Vagina (tissue), 2 donors: ENCODE measurements at regions not wholly inside any gene's neighbourhood (a gene's known extent, or its start where the extent isn't known, plus 50 kb on each side); places are given as distances from the start of the nearest gene placed in this dataset.

Experiments
- DNase-seq, 2 donors: peaks; one replicate each; pipeline ENCODE4 v3.0.0-alpha.2; 2017; ENCODE audit errors: extremely low spot score in 2 of 2
- H3K27ac ChIP-seq: fragments of 200-600 bp; sonication (generic); one replicate; pipeline ENCODE4 v1.5.1; 2019
- H3K27me3 ChIP-seq: fragments of 200-600 bp; sonication (generic); one replicate; pipeline ENCODE4 v1.5.1; 2019
- H3K36me3 ChIP-seq, 2 donors: fragments of 200-600 bp; sonication (generic); one replicate each; pipeline ENCODE4 v1.5.1; 2017 to 2019
- H3K4me1 ChIP-seq: fragments of 200-600 bp; sonication (generic); one replicate; pipeline ENCODE4 v1.5.1; 2019
- H3K4me3 ChIP-seq, 2 donors: fragments of 200-600 bp; sonication (generic); 1 replicate in 1 of 2; 2 replicates in 1 of 2; pipeline ENCODE4 v1.5.1; 2016 to 2019
- H3K9me3 ChIP-seq: fragments of 200-600 bp; sonication (generic); one replicate; pipeline ENCODE4 v1.5.1; 2019
- CTCF ChIP-seq, 3 experiments: fragments of 450-650 bp in 2 of 3; fragments of 200-600 bp in 1 of 3; sonication (generic) in 1 of 3; IDR thresholded peaks; one replicate each; pipeline ENCODE4 v1.5.1; 2017 to 2019; ENCODE audit warnings: antibody characterized with exemption in 3 of 3, mild to moderate bottlenecking in 2 of 3, moderate library complexity in 2 of 3
- POLR2A ChIP-seq, 2 donors: fragments of 450-650 bp; IDR thresholded peaks; one replicate each; pipeline ENCODE4 v1.6.1; 2017; ENCODE audit warnings: antibody characterized with exemption in 2 of 2, mild to moderate bottlenecking in 2 of 2, moderate library complexity in 2 of 2
- POLR2AphosphoS5 ChIP-seq, 2 donors: sonication (generic); formaldehyde crosslinking; IDR thresholded peaks; one replicate each; pipeline ENCODE4 v1.9.0; 2017; ENCODE audit warnings: antibody characterized with exemption in 2 of 2, mild to moderate bottlenecking in 2 of 2, low read depth in 1 of 2; ENCODE audit not compliant: insufficient read depth in 1 of 2
- intact Hi-C: fragments of 100-400 bp; cut with DNase I; formaldehyde crosslinking; loops from one replicate; pipeline ENCODE4 v1.15.1; 2023

GRCh38 chr2:188664951-188665595 is 309.1 kb upstream of the COL3A1 start:
- no peak for DNase-seq
- no peaks in the 10 kb centered on the region for H3K36me3 ChIP-seq
- intact Hi-C loops = no loop called here
- no peaks in the 10 kb centered on the region for H3K4me1 ChIP-seq
- no peak overlapping the region for H3K27ac ChIP-seq
- no peak overlapping the region for H3K4me3 ChIP-seq
- TF ChIP-seq POLR2A (IDR thresholded peaks at IDR 0.05) = no peak
- no peak for TF ChIP-seq POLR2AphosphoS5 (IDR thresholded peaks at IDR 0.05; ENCODE audit: insufficient read depth in 1 of 2, low read depth in 1 of 2)
- no peak for TF ChIP-seq CTCF (IDR thresholded peaks at IDR 0.05)
- H3K9me3 ChIP-seq = no peaks in the 10 kb centered on the region
- no peaks in the 10 kb centered on the region for H3K27me3 ChIP-seq

- no peaks in the 10 kb centered on the region for H3K36me3 ChIP-seq
- no peak for DNase-seq
- TF ChIP-seq POLR2A (IDR thresholded peaks at IDR 0.05) (no peak), CTCF (IDR thresholded peaks at IDR 0.05) (no peak), POLR2AphosphoS5 (IDR thresholded peaks at IDR 0.05; ENCODE audit: insufficient read depth in 1 of 2, low read depth in 1 of 2) (no peak)
- intact Hi-C loops = no loop called here
- H3K4me3 ChIP-seq = no peak overlapping the region
- no peak overlapping the region for H3K27ac ChIP-seq
- H3K27me3 ChIP-seq = no peaks in the 10 kb centered on the region
- H3K4me1 ChIP-seq = no peaks in the 10 kb centered on the region
- H3K9me3 ChIP-seq = no peaks in the 10 kb centered on the region
These were observed 308.4 kb upstream of the COL3A1 start for GRCh38 chr2:188665727-188666304.

GRCh38 chr2:188666503-188666902 is 307.7 kb upstream of the COL3A1 start:
- no peaks in the 10 kb centered on the region for H3K9me3 ChIP-seq
- no peaks in the 10 kb centered on the region for H3K4me1 ChIP-seq
- intact Hi-C loops = no loop called here
- DNase-seq = no peak
- no peak overlapping the region for H3K27ac ChIP-seq
- no peak overlapping the region for H3K4me3 ChIP-seq
- TF ChIP-seq POLR2AphosphoS5 (IDR thresholded peaks at IDR 0.05; ENCODE audit: insufficient read depth in 1 of 2, low read depth in 1 of 2) = no peak
- TF ChIP-seq POLR2A (IDR thresholded peaks at IDR 0.05) = no peak
- no peak for TF ChIP-seq CTCF (IDR thresholded peaks at IDR 0.05)
- no peaks in the 10 kb centered on the region for H3K27me3 ChIP-seq
- H3K36me3 ChIP-seq = no peaks in the 10 kb centered on the region

GRCh38 chr2:188668017-188668680 is 306.0 kb upstream of the COL3A1 start:
- no peak for DNase-seq
- TF ChIP-seq POLR2A (IDR thresholded peaks at IDR 0.05) = no peak
- no peak for TF ChIP-seq CTCF (IDR thresholded peaks at IDR 0.05)
- no peak for TF ChIP-seq POLR2AphosphoS5 (IDR thresholded peaks at IDR 0.05; ENCODE audit: insufficient read depth in 1 of 2, low read depth in 1 of 2)
- intact Hi-C loops = no loop called here

More at GRCh38 chr2:188668017-188668680, 306.0 kb upstream of the COL3A1 start:
- Histone ChIP-seq H3K4me1 (no peaks in the 10 kb centered on the region), H3K27ac (no peak overlapping the region), H3K36me3 (no peaks in the 10 kb centered on the region), H3K27me3 (no peaks in the 10 kb centered on the region), H3K4me3 (no peak overlapping the region), H3K9me3 (no peaks in the 10 kb centered on the region)
